Endothelial cell of umbilical vein (primary cell): ENCODE measurements at regions not wholly inside any gene's neighbourhood (a gene's known extent, or its start where the extent isn't known, plus 50 kb on each side); places are given as distances from the start of the nearest gene placed in this dataset.

Experiments used
- BruUV-seq: library from RNA; stranded (reverse); fragments of 400-500 nt; replicated peaks from 2 replicates; lab custom pipeline; 2021; lab: Mats Ljungman, UMichigan
- CTCF ChIA-PET: fragments of 300-600, 350-600 bp; sonication (Branson Sonifier 250); formaldehyde crosslinking; loops from one replicate; lab custom pipeline; 2021; ENCODE audit warnings: antibody characterized with exemption, inconsistent platforms; lab: Charles Lee
- POLR2A ChIA-PET: fragments of 300-600, 350-600 bp; sonication (Branson Sonifier 250); formaldehyde crosslinking; loops from one replicate; lab custom pipeline; 2021; ENCODE audit warnings: antibody characterized with exemption, inconsistent platforms; lab: Charles Lee
- DNase-seq: peaks from one replicate; pipeline ENCODE4 v3.0.0-alpha.2; 2011; ENCODE audit warnings: low read depth, low spot score
- FAIRE-seq: peaks from 2 replicates; lab custom pipeline; 2011; peaks lifted over from hg19 to GRCh38; lab: Jason Lieb, UNC
- H2AFZ ChIP-seq: 2 replicates; pipeline ENCODE4 v1.6.0; 2012; ENCODE audit warnings: low read depth, low read length, control low read depth, inconsistent platforms
- H3K27ac ChIP-seq: 2 replicates; pipeline ENCODE4 v1.5.1; 2011; ENCODE audit warnings: low read depth, mild to moderate bottlenecking, control low read depth, low read length, moderate library complexity; ENCODE audit not compliant: insufficient read depth
- H3K27me3 ChIP-seq, 2 experiments: 2 replicates each; pipeline versions ENCODE4 v1.6.0 to v1.6.1; 2011; ENCODE audit warnings: low read length in 2 of 2, mixed read lengths in 1 of 2; ENCODE audit not compliant: control insufficient read depth in 2 of 2, insufficient read depth in 2 of 2
- H3K36me3 ChIP-seq, 2 experiments: 2 replicates in 1 of 2; 3 replicates in 1 of 2; pipeline ENCODE4 v1.5.1; 2011; ENCODE audit warnings: low read length in 2 of 2, mild to moderate bottlenecking in 1 of 2, moderate library complexity in 1 of 2; ENCODE audit not compliant: control insufficient read depth in 2 of 2, insufficient read depth in 2 of 2; ENCODE audit errors: extremely low read depth in 1 of 2
- H3K4me1 ChIP-seq: 3 replicates; pipeline ENCODE4 v1.5.1; 2011; ENCODE audit warnings: mild to moderate bottlenecking, low read length; ENCODE audit not compliant: control insufficient read depth, insufficient read depth; ENCODE audit errors: extremely low read depth
- H3K4me2 ChIP-seq: 2 replicates; pipeline ENCODE4 v1.6.1; 2011; ENCODE audit warnings: low read length, control low read depth, mixed read lengths; ENCODE audit not compliant: insufficient read depth
- H3K4me3 ChIP-seq, 3 experiments: fragments of 200-600 bp in 1 of 3; sonication (generic), shearing (Covaris generic) in 1 of 3; replicated peaks in 1 of 3; 2 replicates each; pipeline ENCODE4 v1.5.1; 2011 to 2016; ENCODE audit warnings: control low read depth in 3 of 3, low read length in 3 of 3, mild to moderate bottlenecking in 2 of 3, inconsistent platforms in 1 of 3, low read depth in 1 of 3, moderate library complexity in 1 of 3; ENCODE audit not compliant: insufficient read depth in 1 of 3
- H3K79me2 ChIP-seq: 2 replicates; pipeline ENCODE4 v1.6.0; 2012; ENCODE audit warnings: low read length, inconsistent platforms; ENCODE audit not compliant: control insufficient read depth, insufficient read depth
- H3K9ac ChIP-seq: replicated peaks from 2 replicates; pipeline ENCODE3; 2011; ENCODE audit warnings: low read length, control low read depth; ENCODE audit not compliant: insufficient read depth; ENCODE audit errors: extremely low read depth
- H3K9me1 ChIP-seq: replicated peaks from 3 replicates; pipeline ENCODE4 v1.6.0; 2011; ENCODE audit warnings: mild to moderate bottlenecking, low read length; ENCODE audit not compliant: control insufficient read depth, insufficient read depth; ENCODE audit errors: extremely low read depth
- H3K9me3 ChIP-seq: replicated peaks from 2 replicates; pipeline ENCODE4 v1.5.1; 2012; ENCODE audit warnings: low read length, inconsistent platforms; ENCODE audit not compliant: control insufficient read depth, insufficient read depth
- H4K20me1 ChIP-seq: replicated peaks from 2 replicates; pipeline ENCODE3; 2011; ENCODE audit warnings: mild to moderate bottlenecking, low read length; ENCODE audit not compliant: control insufficient read depth, insufficient read depth; ENCODE audit errors: extremely low read depth
- EZH2 ChIP-seq: IDR thresholded peaks from 2 replicates; pipeline ENCODE4 v1.6.1; 2012; ENCODE audit warnings: borderline replicate concordance, low read depth, mild to moderate bottlenecking, moderate library complexity, low read length, inconsistent platforms; ENCODE audit not compliant: severe bottlenecking
- FOS ChIP-seq: IDR thresholded peaks from 2 replicates; pipeline ENCODE4 v1.6.1; 2011; ENCODE audit warnings: mild to moderate bottlenecking, low read length, moderate library complexity, borderline replicate concordance; ENCODE audit not compliant: insufficient read depth
- GATA2 ChIP-seq: IDR thresholded peaks from 2 replicates; pipeline ENCODE4 v1.7.0; 2011; ENCODE audit warnings: low read depth, mild to moderate bottlenecking, moderate library complexity, mixed read lengths, low read length; ENCODE audit not compliant: insufficient read length, insufficient read depth
- JUN ChIP-seq: IDR thresholded peaks from 2 replicates; pipeline ENCODE4 v1.6.1; 2011; ENCODE audit warnings: borderline replicate concordance, low read depth; ENCODE audit not compliant: insufficient read length, insufficient read depth
- MYC ChIP-seq: IDR thresholded peaks from one replicate; pipeline ENCODE4 v1.6.1; 2011; ENCODE audit warnings: mild to moderate bottlenecking, low read depth, low read length
- POLR2A ChIP-seq: IDR thresholded peaks from 2 replicates; pipeline ENCODE4 v1.6.1; 2012; ENCODE audit warnings: low read depth, mild to moderate bottlenecking, control low read depth, low read length
- POLR2AphosphoS5 ChIP-seq: IDR thresholded peaks from 2 replicates; pipeline ENCODE4 v1.6.1; 2012; ENCODE audit warnings: low read depth, mild to moderate bottlenecking, control low read depth, low read length, moderate library complexity; ENCODE audit not compliant: insufficient read depth
- dilution Hi-C: fragments of 300-500 bp; cut with MboI; formaldehyde crosslinking; loops from one replicate; pipeline ENCODE4 v1.15.0; 2019; ENCODE audit warnings: low sequenced_read_pairs; ENCODE audit not compliant: extremely low pct_ligation_motif_present
- intact Hi-C: fragments of 100-400 bp; cut with micrococcal nuclease; formaldehyde crosslinking; loops from one replicate; pipeline ENCODE4 v1.10.0; 2022
- TF ChIP-seq, protein P1 (sequence below): IDR thresholded peaks from 2 replicates; pipeline ENCODE4 v1.6.1; 2011; ENCODE audit not compliant: insufficient read depth, insufficient read length
- TF ChIP-seq, protein P2 (sequence below), 2 donors: IDR thresholded peaks; 1 replicate in 1 of 2; 2 replicates in 1 of 2; pipeline ENCODE4 v1.5.1; 2011; ENCODE audit warnings: low read length in 2 of 2, mild to moderate bottlenecking in 2 of 2, moderate library complexity in 2 of 2, control low read depth in 1 of 2, inconsistent platforms in 1 of 2, low read depth in 1 of 2; ENCODE audit not compliant: insufficient read depth in 1 of 2; ENCODE audit errors: extremely low read depth in 1 of 2

DNA sequence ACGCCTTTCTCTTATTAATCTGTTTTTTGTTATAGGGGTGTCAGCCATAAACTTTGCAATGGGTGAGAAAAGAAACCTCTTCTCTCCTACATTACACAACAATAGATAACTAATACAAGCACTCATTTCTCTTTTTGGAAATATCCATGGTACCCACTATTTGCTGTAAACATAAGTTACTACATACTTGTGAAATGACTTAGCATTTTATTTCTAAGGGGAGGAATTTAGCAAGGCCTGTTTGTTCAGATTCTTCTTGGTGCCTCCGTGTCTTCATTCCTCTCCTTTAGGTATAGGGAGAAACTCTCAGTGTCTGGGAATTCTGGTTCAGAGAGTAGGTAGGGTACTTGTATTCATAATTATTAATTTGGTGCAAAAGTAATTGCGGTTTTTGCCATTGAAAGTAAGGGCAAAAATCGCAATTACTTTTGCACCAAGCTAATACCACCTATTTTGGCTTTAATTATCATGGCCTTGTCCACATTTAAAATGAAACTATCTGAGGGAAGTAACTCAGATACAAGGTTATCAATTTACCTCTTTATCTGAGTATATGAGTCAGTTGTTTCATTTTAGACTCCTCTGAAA, 134.8 kb downstream of the MREG start:
- no peak for DNase-seq
- H3K4me1 ChIP-seq = no peaks in the 10 kb centered on the region
- dilution Hi-C loops = no loop called here
- H3K79me2 ChIP-seq = no peaks in the 10 kb centered on the region
- intact Hi-C loops = no loop called here
- no peaks in the 10 kb centered on the region for H3K36me3 ChIP-seq
- no peak for FAIRE-seq
- H3K9ac ChIP-seq = no peak overlapping the region
- H3K4me2 ChIP-seq = no peak overlapping the region
- H3K9me3 ChIP-seq = no peaks in the 10 kb centered on the region
- H3K27me3 ChIP-seq = no peaks in the 10 kb centered on the region
- H3K4me3 ChIP-seq = no peak overlapping the region
- H3K9me1 ChIP-seq = no peaks in the 10 kb centered on the region
- ChIA-PET POLR2A (no interaction called here), CTCF (no interaction called here)
- H2AFZ ChIP-seq = no peak overlapping the region
- no peak overlapping the region for H3K27ac ChIP-seq
- TF ChIP-seq JUN (no peak), GATA2 (no peak)
- H4K20me1 ChIP-seq = no peaks in the 10 kb centered on the region
- BruUV-seq = no TSS peak

DNA sequence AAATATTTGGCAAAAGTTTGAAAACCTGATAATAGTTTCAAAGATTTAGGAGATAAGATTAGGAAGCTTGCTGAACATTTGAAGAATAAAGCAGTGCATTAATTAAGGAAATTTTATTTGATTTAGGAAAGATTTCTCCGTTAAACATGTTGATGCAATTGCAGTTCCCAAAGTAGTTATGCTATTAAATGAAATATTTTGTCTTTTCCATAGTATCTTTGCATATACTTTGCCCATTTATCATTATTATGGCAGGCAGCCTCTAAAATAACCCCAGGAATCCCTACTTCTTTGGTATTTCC, 136.5 kb downstream of the MREG start:
- H3K27me3 ChIP-seq = no peaks in the 10 kb centered on the region
- no peak overlapping the region for H2AFZ ChIP-seq
- no TSS peak for BruUV-seq
- intact Hi-C loops = no loop called here
- no peak overlapping the region for H3K4me2 ChIP-seq
- no peak overlapping the region for H3K4me3 ChIP-seq
- POLR2A ChIA-PET = no interaction called here
- H3K9me1 ChIP-seq = no peaks in the 10 kb centered on the region
- CTCF ChIA-PET = interaction anchor here (1.0 to 1.7 kb wide), 2 partner anchors 10 to 12 kb away, joined by 4 read pairs; no protein-coding TSS in a partner anchor
- no peaks in the 10 kb centered on the region for H4K20me1 ChIP-seq
- dilution Hi-C loops = no loop called here
- no peaks in the 10 kb centered on the region for H3K36me3 ChIP-seq
- H3K4me1 ChIP-seq = no peaks in the 10 kb centered on the region
- FAIRE-seq (no peak), DNase-seq (no peak)
- H3K9me3 ChIP-seq = no peaks in the 10 kb centered on the region
- H3K79me2 ChIP-seq = no peaks in the 10 kb centered on the region
- no peak overlapping the region for H3K27ac ChIP-seq
- TF ChIP-seq POLR2AphosphoS5 (no peak), EZH2 (no peak), MYC (no peak), GATA2 (no peak), POLR2A (no peak), FOS (no peak), JUN (no peak)
- TF ChIP-seq, protein P1, sequence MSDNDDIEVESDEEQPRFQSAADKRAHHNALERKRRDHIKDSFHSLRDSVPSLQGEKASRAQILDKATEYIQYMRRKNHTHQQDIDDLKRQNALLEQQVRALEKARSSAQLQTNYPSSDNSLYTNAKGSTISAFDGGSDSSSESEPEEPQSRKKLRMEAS = no peak
- TF ChIP-seq, protein P2, sequence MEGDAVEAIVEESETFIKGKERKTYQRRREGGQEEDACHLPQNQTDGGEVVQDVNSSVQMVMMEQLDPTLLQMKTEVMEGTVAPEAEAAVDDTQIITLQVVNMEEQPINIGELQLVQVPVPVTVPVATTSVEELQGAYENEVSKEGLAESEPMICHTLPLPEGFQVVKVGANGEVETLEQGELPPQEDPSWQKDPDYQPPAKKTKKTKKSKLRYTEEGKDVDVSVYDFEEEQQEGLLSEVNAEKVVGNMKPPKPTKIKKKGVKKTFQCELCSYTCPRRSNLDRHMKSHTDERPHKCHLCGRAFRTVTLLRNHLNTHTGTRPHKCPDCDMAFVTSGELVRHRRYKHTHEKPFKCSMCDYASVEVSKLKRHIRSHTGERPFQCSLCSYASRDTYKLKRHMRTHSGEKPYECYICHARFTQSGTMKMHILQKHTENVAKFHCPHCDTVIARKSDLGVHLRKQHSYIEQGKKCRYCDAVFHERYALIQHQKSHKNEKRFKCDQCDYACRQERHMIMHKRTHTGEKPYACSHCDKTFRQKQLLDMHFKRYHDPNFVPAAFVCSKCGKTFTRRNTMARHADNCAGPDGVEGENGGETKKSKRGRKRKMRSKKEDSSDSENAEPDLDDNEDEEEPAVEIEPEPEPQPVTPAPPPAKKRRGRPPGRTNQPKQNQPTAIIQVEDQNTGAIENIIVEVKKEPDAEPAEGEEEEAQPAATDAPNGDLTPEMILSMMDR (IDR thresholded peaks at IDR 0.05; ENCODE audit: extremely low read depth in 1 of 2, insufficient read depth in 1 of 2, low read depth in 1 of 2, low read length in 2 of 2) = no peak
- H3K9ac ChIP-seq = no peak overlapping the region
